GM12892 (cell line): ENCODE measurements at regions not wholly inside any gene's neighbourhood (a gene's known extent, or its start where the extent isn't known, plus 50 kb on each side); places are given as distances from the start of the nearest gene placed in this dataset.

Source experiments
- POLR2A ChIP-seq: IDR thresholded peaks from 2 replicates; pipeline ENCODE4 v1.6.1; 2011; ENCODE audit warnings: low read depth, low read length, control low read depth
- POLR2AphosphoS5 ChIP-seq: IDR thresholded peaks from 2 replicates; pipeline ENCODE4 v1.6.1; 2011; ENCODE audit warnings: low read depth, low read length, control low read depth

- TF ChIP-seq POLR2A (no peak), POLR2AphosphoS5 (no peak)
Measured at GRCh38 chr12:105843986-105844760, 294.6 kb downstream of the NUAK1 start.
